ENCODE measurements at regions not wholly inside any gene's neighbourhood (a gene's known extent, or its start where the extent isn't known, plus 50 kb on each side); places are given as distances from the start of the nearest gene placed in this dataset.

DNA sequence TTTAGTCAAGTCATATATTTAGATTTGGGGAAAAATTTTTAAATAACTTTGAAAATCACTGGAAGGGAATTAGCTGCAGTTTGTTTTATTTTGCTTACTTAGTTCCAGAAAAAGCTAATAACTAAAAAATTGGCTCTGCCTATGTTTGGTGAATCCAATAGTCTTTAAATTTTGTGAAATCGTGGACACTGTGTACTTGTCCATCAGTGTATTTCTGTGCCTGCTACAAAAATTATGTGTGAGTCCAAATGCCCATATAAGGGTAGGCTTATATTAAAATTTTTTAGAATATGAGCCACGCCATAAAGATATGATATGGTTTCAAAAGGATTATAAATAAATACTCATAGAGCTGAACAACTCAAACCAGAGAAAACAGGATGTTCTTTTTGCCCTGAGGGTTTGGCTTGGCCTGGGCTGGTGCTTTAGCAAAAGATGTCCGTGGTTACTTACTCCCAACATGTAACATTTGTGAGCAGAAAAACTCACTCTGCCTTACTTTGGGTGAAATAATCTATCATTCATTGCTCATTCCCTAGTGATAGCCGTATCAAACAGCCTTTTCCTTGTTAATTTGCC, 133.2 kb upstream of the PRLR start:
- no peak for DNase-seq (ENCODE audit: low spot score)

DNA sequence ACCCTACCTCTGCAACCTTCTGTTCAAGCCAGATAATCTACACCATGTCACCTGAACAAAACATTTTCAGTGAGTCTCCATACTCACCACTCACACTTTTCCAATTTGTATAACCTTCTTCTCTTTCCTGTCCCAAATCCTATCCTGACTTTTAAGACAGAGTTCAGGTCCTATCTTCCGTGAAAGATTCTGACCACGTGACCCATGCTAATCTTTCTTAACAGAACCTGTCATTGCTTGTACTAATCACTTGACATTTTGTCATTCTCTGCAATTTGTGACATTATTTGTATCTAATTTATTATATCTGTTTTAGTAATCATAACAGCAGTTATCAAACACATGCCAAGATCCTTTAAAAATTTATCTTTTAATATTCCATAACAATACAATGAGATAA, 132.5 kb upstream of the PRLR start:
- DNase-seq (ENCODE audit: low spot score): no peak

DNA sequence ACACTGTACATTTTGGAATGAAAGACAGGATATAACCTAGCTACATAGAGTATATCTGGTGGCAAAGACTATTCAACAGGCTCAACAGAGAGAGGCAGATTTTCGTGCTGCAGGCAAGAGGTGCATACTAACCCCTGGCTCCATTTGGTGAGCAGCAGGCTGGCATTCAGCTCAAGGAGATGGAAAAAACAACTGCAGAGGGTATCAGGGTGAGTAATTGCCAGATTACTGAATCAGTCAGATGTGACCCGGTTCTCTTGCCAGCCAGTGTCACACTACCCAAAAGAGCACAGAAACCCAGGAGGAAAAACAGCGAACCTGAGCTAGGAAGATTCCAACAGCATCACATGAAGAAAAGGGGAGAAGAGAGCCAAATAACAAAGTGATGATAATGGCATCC, 130.4 kb upstream of the PRLR start:
- no peak for DNase-seq (ENCODE audit: low spot score)

DNA sequence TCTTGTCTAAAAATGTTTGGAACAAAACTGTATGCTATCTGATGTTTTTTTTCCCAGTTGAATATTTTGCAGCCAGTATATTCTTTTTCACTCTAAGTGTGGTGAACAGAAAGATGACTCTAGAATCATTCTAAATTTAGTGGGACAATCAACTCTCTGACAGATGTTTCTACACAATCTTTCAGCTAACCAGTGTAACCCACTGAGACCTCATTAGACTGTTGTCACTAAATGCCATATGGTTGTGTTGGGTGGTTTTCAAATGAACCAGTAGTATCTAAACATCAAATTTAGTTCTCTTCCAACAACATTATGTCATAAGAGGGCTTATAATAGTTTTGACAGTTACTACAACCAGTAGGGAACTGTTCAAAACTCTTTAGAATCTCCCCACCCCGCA, 129.6 kb upstream of the PRLR start:
- DNase-seq (ENCODE audit: low spot score): no peak

DNA sequence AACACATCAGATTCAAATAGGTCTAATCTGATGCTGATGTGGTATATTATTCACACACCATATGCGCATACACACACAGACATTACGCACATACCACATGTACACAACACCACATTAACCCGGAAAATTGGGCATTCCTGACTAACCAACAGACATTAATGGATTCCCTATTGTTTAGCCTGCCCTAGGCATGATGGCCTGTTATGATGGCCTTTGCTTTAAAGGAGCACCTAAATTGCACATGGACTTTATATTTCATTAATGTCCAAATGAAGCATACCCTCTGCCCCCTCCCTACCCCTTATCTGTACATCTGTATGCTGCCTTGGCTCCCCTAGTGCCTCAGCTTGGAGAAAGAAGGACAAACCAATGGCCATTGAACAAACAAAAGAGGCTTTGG, 127.7 kb upstream of the PRLR start:
- no peak for DNase-seq (ENCODE audit: low spot score)

DNA sequence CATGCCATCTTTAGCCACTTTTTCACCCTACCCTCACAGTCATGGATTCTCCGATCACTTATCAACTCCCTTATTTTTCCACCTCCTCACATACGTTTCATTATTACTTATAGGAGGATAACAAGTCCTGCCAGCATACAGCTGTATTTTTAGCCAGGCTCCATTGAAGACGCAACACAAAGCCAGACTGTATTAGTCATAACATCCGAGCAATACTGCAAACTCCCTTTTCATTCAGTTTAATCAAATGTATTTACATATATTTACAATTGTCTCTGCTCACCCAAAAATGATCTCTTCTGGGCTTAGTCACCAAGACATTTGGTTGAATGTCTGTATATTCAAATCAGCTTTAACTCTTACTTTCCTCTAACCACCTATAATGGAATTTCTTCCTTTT, 126.4 kb upstream of the PRLR start:
- DNase-seq (ENCODE audit: low spot score): no peak

DNA sequence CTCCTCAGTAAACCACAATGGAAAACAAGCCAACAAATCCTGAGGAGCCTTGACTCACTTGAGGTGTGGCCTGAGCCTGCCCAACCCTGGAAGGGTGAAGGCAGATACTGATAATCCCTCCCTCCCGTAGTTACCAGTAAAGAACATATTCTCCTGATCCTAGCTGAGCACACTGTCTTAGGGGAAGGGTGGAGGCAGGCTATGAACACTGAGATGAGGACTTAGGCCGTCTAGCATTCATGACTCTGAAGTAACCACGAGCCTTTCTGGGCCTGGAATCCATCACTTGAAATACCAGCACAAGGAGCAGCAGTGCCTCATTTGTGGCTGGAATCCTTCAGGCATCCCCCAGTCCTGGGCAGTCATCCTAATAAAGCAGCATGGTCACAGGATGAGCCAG, 124.5 kb upstream of the PRLR start:
- DNase-seq (ENCODE audit: low spot score): no peak

DNA sequence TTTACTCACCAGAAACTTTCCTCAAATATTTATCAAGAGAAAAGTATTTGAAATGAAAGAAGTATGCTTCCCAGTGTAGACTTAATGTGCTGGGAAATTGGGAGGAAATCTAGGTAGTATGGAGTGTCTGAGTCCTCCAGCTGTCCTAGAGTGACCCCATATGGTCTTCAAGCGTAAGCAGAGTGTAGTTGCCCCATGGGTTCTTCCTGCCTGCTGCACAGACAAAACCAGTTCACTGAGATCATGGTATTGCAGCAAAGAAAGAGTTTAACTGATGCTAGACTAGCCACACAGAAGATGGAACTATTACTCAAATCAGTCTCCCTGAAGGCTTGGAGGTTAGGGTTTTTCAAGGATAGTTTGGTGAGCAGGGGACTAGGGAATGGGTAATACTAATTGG, 114.9 kb upstream of the PRLR start:
- peak; percentile 28 for DNase-seq (ENCODE audit: low spot score)

DNA sequence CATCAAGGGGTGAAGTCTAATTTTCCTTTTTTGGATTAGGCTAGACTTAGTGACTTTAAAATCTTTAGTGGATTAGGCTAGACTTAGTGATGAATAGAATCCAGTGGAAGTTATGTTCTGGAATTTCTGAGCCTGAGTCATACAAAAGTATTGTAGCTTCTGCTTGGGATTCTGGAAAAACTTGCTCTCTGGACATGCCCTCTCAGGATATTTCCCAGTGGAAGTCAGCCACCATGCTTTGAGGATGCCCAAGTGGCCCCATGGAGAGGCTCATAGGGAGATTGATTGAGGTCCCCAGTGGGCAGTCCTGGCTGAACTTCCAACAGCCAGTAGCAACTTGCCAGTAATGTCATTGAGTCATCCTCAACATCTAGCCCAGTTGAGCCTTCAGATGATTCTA, 112.4 kb upstream of the PRLR start:
- DNase-seq (ENCODE audit: low spot score): no peak

DNA sequence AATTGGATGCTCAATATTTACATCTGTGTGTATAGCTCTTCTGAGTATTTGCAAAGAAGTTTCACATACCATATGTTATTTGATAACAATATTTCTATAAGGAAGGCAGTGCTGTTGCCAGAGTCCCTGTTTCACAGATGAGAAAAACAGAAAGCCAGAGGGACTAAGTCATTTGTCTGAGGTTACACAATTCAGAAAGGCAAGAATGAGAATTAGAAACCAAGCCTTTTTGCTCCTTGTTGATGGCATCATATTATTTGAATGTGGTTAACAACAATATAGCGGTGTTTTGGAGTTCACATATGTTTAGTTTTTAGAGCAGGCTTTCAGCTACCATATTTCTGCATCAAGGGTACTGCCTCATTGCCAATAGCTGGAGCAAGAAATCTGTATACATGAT, 110.9 kb upstream of the PRLR start:
- no peak for DNase-seq (ENCODE audit: low spot score)

DNA sequence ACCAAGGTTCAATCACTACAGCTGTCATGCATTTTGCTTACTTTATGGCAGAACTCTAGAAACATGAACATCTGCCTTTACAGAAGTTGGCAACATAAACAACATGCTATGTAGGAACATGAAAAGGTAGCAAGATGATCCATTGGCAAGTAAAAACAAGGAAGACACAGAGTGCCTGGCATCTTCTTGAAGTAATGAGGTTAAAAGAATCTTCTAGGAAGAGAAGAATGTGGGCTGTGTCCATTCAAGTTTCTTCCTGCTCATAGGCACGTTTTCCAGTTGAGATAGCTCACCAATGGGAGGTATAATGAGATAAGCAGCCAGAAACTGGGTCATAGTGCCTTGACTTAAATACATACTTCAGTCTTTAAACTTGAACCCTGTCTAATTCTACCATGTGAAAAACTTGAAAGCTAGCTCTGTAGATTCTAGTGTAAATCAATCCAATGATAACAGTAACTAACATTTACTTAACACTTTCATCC, 109.4 kb upstream of the PRLR start:
- no peak for DNase-seq (ENCODE audit: low spot score)

DNA sequence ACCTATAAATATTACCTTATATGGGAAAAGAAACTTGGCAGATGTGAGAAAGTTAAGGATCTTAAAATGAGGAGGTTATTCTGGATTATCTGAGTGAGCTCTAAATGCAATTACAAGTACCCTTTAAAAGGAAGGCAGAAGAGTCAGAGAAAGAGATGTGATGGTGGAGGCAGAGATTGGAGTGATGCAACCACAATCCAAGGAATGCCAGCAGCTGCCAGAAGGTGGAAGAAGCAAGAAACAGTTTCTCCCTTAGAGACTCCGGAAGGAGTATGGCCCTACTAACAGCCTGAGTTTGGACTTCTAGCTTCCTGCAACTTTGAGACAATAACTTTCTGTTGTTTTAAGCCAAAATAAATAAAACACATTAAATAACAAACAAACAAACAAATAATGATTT, 108.7 kb upstream of the PRLR start:
- no peak for DNase-seq (ENCODE audit: low spot score)

DNA sequence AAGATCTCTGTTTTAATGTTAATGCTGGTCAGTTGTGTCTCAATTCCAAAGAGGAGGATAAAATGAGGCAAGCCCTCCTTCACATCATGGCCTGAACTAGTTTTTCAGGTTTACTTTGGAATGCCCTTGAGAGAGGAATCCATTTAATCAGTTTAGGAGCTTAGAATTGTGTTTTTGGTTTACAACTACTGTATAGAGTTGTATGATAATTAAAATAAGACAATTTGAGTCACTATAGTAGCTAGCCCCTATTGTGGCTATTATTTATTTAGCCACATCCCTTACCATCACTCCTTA, 107.8 kb upstream of the PRLR start:
- DNase-seq (ENCODE audit: low spot score): no peak

DNA sequence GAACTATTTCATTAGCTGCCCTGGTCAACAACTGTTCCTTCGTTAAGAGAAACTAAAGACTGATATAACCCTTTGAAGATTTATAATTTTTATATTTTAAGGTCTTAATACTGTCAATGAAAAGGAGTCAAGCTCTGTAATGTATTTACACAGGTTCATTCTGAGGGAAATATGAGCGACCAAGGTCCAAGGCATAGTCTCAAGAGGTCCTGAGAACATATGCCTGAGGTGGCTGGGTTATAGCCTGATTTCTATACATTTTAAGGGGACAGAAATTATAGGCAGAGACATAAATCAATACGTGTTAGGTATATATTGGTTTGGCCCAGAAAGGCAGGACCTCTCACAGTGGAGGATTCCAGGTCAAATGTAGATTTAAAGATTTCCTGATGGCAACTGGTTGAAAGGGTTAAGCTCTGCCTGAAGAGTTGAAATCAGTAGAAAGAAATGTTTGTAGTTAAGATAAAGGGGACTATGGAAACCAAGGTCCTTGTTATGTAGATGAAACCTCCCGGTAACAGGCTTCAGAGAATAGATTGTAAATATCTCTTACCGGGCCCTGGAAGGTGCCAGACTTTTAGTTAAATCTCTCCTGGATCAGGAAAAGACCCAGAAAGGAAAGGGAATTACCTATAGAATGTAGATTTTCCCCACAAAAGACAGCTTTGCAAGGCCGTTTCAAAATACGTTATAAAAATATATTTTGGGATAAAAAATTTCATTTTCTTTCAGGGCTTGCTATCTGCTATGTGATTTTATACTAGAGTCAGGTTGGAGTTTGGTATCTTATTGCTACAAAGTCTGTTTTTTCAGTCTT, 107.3 kb upstream of the PRLR start:
- no peak for DNase-seq (ENCODE audit: low spot score)

DNA sequence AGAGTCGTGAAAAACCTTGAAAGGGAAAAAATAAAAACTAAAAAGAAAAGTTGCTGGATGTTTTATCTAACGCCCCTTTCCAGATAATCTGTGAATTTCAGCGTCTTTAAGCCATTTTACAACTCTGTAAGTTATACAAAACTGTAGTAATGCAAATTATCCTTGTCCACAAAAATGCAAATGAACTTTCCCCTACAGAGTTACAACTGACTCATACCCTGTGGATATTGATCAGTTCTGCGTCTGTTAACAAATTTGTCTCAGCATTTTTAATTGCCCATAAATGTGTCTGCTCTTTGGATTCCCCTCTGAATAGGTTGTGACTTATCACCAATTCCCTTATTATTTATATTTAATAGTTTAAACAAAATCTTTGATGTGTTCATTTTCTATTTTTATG, 105.9 kb upstream of the PRLR start:
- no peak for DNase-seq (ENCODE audit: low spot score)

DNA sequence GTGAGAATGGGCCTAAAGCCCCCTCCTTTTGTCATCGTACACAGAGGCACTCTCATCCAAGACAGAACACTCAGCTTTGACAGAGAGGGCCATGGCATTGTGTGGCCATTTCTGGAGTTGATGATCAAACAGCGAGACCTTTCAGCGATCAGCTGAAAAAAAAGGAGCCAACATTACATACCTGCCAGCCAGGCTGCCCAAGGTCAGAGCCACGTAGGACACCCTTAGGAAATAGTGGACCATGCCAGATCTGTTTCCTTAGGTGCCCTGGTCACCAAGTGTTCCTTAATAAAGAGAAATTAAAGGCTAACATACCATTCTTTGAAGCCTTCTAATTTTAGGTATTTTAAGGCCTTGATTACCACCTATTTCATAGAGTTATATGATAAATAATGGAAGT, 105.5 kb upstream of the PRLR start:
- DNase-seq (ENCODE audit: low spot score): no peak

DNA sequence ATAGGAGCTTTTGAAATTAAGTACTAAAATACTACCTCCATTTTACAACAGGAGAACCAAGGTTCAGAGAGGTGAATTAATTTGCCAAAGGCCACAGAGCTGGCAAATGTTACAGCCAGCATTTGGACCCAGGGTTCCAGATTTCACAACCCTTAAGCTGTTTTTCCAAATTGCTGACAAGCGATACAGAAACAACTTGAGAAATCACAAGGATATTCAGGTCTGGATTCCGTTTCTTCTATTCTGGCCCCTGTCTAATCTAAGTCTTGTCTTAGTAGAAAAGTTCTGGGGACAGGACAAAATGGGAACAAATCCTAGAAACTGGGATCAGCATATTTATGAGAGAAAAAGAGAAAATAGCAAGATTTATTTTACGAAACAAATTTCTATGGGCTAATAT, 103.1 kb upstream of the PRLR start:
- no peak for DNase-seq (ENCODE audit: low spot score)

DNA sequence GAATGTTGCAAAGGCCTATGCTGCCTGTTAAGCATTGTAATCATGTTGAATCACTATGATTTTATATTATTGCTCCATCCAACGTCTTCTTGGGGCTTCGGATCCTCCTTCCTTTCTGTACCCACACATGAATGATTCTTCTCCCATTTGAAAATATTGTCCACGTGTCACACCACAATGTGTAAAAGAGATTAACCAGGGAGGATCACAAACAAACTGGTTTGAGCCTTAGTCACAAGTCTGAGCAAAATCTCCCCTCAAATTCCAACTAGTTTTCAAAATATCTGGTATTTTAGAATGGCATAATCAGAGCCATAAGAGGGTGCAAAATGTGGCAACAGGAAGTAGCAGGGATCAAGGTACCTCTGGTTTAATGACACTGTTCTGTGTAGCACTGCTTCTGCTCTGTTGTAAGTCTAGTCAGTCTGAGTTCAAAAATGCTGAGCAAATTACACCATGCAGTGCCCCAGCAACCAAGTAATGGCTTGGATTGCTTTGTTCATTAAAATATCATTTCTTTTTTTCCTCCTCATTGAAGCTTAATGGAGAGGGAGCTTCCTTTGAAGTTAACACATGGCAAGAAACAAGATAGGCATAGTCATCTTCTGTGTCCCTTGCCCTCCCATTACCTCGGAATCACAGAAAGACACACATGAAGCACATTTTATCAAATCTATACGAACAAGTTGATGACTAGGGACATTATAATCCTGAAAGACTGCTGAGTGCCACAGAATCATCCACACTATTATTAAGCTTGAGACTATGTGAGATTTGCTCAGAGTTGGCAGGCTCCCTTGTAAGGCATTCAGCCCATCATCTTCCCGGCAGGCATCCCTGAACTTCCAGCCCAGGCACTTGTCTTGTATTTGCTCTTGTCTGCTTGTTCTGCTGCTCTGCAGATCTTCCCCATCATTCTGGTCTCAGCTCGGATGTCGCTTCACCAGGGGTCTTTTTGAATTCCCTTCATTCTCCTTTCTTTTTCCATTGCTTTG, 102.0 kb upstream of the PRLR start:
- no peak for DNase-seq (ENCODE audit: low spot score)

DNA sequence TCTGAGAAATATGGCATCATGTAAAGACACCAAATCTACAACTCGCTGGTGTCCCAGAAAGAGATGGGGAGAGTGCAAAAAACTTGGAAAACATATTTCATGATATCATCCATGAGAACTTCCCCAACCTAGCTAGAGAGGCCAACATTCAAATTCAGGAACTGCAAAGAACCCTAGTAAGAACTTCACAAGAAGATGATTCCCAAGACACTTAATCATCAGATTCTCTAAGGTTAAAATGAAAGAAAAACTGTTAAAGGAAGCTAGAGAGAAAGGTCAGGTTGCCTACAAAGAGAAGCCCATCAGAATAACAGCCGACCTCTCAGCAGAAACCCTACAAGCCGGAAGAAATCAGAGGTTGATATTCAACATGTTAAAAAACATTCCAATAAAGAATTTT, 95.5 kb upstream of the PRLR start:
- no peak for DNase-seq (ENCODE audit: low spot score)

DNA sequence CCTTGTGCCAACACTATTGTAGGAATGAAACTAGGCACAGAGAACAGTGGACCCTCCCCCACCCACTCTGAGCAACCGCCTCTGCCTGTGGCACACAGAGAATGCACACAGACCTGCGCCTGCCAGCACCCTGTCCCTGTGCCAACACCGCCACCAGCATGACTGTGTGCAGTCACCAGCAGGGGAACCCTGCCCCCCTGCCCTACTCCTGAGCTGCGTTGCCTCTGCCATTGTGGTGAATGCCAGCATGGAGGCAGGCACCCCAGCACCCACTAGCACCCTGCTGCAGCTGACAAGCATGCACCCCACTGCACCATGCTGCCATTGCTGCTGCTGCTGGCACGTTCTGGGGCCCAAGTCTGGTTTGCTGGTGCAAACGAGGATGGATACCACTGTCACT, 94.4 kb upstream of the PRLR start:
- no peak for DNase-seq (ENCODE audit: low spot score)

DNA sequence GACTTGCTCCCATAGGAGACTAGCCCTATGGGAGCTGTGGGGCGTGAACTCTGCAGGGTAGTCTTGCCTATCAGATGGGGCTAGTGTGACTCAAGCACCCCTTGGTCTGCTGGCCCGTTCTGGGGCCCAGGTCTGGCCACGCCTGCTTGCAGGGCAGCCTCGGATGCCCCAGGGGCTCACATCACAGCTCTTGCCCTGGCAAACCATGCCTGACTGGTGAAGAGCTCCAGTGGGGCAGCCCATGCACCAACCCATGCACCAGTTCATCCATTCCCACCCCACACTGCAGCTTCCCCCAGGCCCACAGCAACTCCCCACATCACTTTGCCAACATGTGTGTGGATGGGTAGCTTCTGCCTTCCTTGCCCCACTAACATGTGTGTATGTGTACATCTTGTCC, 93.9 kb upstream of the PRLR start:
- no peak for DNase-seq (ENCODE audit: low spot score)

DNA sequence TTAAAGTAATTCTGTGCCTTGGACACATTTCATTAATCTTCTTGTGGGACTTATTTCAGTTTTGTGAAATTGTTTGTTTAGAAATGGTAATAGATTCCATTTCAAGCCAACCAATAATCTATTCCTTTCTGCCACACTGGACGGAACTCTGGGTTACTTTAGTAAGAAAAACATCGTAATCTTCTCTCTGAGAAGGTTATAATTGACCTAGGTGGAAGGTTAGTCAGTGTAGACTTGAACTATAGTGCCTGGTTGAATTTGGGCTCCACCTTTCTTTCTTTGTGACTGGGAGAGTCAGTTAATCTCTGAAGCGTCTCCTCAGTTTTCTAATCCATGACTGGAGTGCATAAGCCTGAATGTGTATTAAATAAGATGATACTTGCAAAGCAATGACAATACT, 89.7 kb upstream of the PRLR start:
- DNase-seq (ENCODE audit: low spot score): no peak
